ENCODE measurements at regions not wholly inside any gene's neighbourhood (a gene's known extent, or its start where the extent isn't known, plus 50 kb on each side); places are given as distances from the start of the nearest gene placed in this dataset.

- no peak for TF ChIP-seq PPARA (CRISPR knock-in tag; IDR thresholded peaks at IDR 0.05; ENCODE audit: borderline replicate concordance)
- no peak for TF ChIP-seq BACH2 (CRISPR knock-in tag; IDR thresholded peaks at IDR 0.05; ENCODE audit: borderline replicate concordance)
- TF ChIP-seq GLIS3 (CRISPR knock-in tag; IDR thresholded peaks at IDR 0.05): no peak
- TF ChIP-seq OSR1 (CRISPR knock-in tag; IDR thresholded peaks at IDR 0.05): no peak
- TF ChIP-seq ISL1 (CRISPR knock-in tag; IDR thresholded peaks at IDR 0.05): no peak
Observed at GRCh38 chr13:65892859-65893258, 1337.3 kb downstream of the PCDH9 start.

GRCh38 chr13:65889368-65889767, 1340.8 kb downstream of the PCDH9 start:
- no peak for TF ChIP-seq POU6F1 (CRISPR knock-in tag; IDR thresholded peaks at IDR 0.05; ENCODE audit: borderline replicate concordance, low read depth)
- TF ChIP-seq TCF4 (CRISPR knock-in tag; IDR thresholded peaks at IDR 0.05; ENCODE audit: borderline replicate concordance): no peak
- TF ChIP-seq CSDC2 (CRISPR knock-in tag; IDR thresholded peaks at IDR 0.05): no peak
- TF ChIP-seq TOX (CRISPR knock-in tag; IDR thresholded peaks at IDR 0.05; ENCODE audit: borderline replicate concordance): no peak
- no peak for TF ChIP-seq SNAI2 (CRISPR knock-in tag; IDR thresholded peaks at IDR 0.05)
- no peak for TF ChIP-seq ZNF565 (CRISPR knock-in tag; conservative IDR thresholded peaks at IDR 0.05; ENCODE audit: low read depth)
- TF ChIP-seq ZNF8 (CRISPR knock-in tag; IDR thresholded peaks at IDR 0.05): no peak
- TF ChIP-seq, protein P1, sequence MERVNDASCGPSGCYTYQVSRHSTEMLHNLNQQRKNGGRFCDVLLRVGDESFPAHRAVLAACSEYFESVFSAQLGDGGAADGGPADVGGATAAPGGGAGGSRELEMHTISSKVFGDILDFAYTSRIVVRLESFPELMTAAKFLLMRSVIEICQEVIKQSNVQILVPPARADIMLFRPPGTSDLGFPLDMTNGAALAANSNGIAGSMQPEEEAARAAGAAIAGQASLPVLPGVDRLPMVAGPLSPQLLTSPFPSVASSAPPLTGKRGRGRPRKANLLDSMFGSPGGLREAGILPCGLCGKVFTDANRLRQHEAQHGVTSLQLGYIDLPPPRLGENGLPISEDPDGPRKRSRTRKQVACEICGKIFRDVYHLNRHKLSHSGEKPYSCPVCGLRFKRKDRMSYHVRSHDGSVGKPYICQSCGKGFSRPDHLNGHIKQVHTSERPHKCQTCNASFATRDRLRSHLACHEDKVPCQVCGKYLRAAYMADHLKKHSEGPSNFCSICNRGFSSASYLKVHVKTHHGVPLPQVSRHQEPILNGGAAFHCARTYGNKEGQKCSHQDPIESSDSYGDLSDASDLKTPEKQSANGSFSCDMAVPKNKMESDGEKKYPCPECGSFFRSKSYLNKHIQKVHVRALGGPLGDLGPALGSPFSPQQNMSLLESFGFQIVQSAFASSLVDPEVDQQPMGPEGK (CRISPR knock-in tag; IDR thresholded peaks at IDR 0.05; ENCODE audit: borderline replicate concordance): no peak
- TF ChIP-seq TSHZ2 (CRISPR knock-in tag; IDR thresholded peaks at IDR 0.05): no peak
- TF ChIP-seq, protein P2, sequence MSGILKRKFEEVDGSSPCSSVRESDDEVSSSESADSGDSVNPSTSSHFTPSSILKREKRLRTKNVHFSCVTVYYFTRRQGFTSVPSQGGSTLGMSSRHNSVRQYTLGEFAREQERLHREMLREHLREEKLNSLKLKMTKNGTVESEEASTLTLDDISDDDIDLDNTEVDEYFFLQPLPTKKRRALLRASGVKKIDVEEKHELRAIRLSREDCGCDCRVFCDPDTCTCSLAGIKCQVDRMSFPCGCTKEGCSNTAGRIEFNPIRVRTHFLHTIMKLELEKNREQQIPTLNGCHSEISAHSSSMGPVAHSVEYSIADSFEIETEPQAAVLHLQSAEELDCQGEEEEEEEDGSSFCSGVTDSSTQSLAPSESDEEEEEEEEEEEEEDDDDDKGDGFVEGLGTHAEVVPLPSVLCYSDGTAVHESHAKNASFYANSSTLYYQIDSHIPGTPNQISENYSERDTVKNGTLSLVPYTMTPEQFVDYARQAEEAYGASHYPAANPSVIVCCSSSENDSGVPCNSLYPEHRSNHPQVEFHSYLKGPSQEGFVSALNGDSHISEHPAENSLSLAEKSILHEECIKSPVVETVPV (CRISPR knock-in tag; IDR thresholded peaks at IDR 0.05): no peak
- no peak for TF ChIP-seq OSR1 (CRISPR knock-in tag; IDR thresholded peaks at IDR 0.05)
- no peak for ATAC-seq

More at GRCh38 chr13:65892859-65893258, 1337.3 kb downstream of the PCDH9 start:
- no peak for ATAC-seq

DNA sequence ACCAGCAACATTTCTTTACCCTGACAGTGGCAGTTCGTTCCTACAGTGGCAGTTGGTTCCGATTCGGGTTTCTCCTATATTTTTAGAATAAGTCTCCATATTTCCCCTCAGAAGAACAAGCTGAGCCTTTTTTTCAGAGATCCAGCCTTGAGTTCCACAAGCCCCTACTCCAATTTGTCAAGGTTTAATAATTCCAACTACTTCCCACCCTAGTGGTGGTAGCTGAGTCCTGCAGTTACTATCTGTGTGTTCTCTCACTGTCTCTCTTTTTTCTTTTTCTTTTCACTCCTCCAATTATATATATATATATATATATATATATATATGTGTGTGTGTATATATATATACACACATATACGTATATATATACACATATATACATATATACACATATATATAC, 1347.3 kb downstream of the PCDH9 start:
- no peak for ATAC-seq
- TF ChIP-seq ZNF565 (CRISPR knock-in tag; conservative IDR thresholded peaks at IDR 0.05; ENCODE audit: low read depth) (no peak), ZNF70 (CRISPR knock-in tag; IDR thresholded peaks at IDR 0.05) (no peak), ISL1 (CRISPR knock-in tag; IDR thresholded peaks at IDR 0.05) (no peak), SNAI2 (CRISPR knock-in tag; IDR thresholded peaks at IDR 0.05) (no peak), TOX (CRISPR knock-in tag; IDR thresholded peaks at IDR 0.05; ENCODE audit: borderline replicate concordance) (no peak), ARNTL (CRISPR knock-in tag; IDR thresholded peaks at IDR 0.05; ENCODE audit: borderline replicate concordance, low read depth) (no peak), CREB5 (CRISPR knock-in tag; IDR thresholded peaks at IDR 0.05; ENCODE audit: low read depth) (no peak), ESRRG (CRISPR knock-in tag; IDR thresholded peaks at IDR 0.05) (no peak), GLIS3 (CRISPR knock-in tag; IDR thresholded peaks at IDR 0.05) (no peak), PPARA (CRISPR knock-in tag; IDR thresholded peaks at IDR 0.05; ENCODE audit: borderline replicate concordance) (no peak), RARB (CRISPR knock-in tag; IDR thresholded peaks at IDR 0.05) (no peak), ZFP3 (CRISPR knock-in tag; IDR thresholded peaks at IDR 0.05) (no peak), OSR1 (CRISPR knock-in tag; IDR thresholded peaks at IDR 0.05) (no peak), ZC3H10 (CRISPR knock-in tag; IDR thresholded peaks at IDR 0.05) (no peak)
- TF ChIP-seq, protein P1 (CRISPR knock-in tag; IDR thresholded peaks at IDR 0.05; ENCODE audit: borderline replicate concordance): no peak
- TF ChIP-seq, protein P2 (CRISPR knock-in tag; IDR thresholded peaks at IDR 0.05): no peak
